OCI-LY7 (cell line): ENCODE measurements at regions not wholly inside any gene's neighbourhood (a gene's known extent, or its start where the extent isn't known, plus 50 kb on each side); places are given as distances from the start of the nearest gene placed in this dataset.

Experiments
- BruUV-seq: library from RNA; stranded (reverse); fragments of 400-500 nt; replicated peaks from 2 replicates; lab custom pipeline; 2021; lab: Mats Ljungman, UMichigan
- CTCF ChIA-PET: fragments of 300-600 bp; sonication (Branson Sonifier 250); formaldehyde crosslinking; loops from one replicate; lab custom pipeline; 2022; ENCODE audit warnings: antibody characterized with exemption; ENCODE audit not compliant: unreplicated experiment; lab: Charles Lee
- POLR2A ChIA-PET: fragments of 300-600 bp; sonication (Branson Sonifier 250); formaldehyde crosslinking; loops from one replicate; lab custom pipeline; 2022; ENCODE audit warnings: antibody characterized with exemption; lab: Charles Lee
- DNase-seq: peaks from one replicate; pipeline ENCODE4 v3.0.0-alpha.2; 2015; ENCODE audit warnings: low spot score
- H2AFZ ChIP-seq: fragments of 200-600 bp; sonication (generic), shearing (Covaris generic); 2 replicates; pipeline ENCODE4 v1.6.1; 2014; ENCODE audit warnings: mild to moderate bottlenecking, antibody characterized with exemption, low read length, moderate library complexity
- H3K27ac ChIP-seq: fragments of 200-600 bp; sonication (generic); 2 replicates; pipeline ENCODE4 v1.5.1; 2014; ENCODE audit warnings: mixed run types, low read depth, mild to moderate bottlenecking, moderate library complexity, low read length, inconsistent platforms; ENCODE audit not compliant: poor library complexity, severe bottlenecking
- H3K36me3 ChIP-seq: fragments of 200-600 bp; sonication (generic); 2 replicates; pipeline ENCODE4 v1.6.1; 2014; ENCODE audit warnings: mild to moderate bottlenecking, antibody characterized with exemption, low read length, moderate library complexity, mixed read lengths; ENCODE audit not compliant: insufficient read depth
- H3K4me1 ChIP-seq: fragments of 200-600 bp; sonication (generic); 2 replicates; pipeline ENCODE4 v1.5.1; 2014; ENCODE audit warnings: mild to moderate bottlenecking, low read length; ENCODE audit not compliant: insufficient read depth, poor library complexity, severe bottlenecking
- H3K4me2 ChIP-seq: fragments of 200-600 bp; sonication (generic); 2 replicates; pipeline ENCODE4 v1.6.1; 2014; ENCODE audit warnings: mild to moderate bottlenecking, low read length
- H3K4me3 ChIP-seq: fragments of 200-600 bp; sonication (generic); 2 replicates; pipeline ENCODE4 v1.5.1; 2014; ENCODE audit warnings: mild to moderate bottlenecking, low read depth, low read length; ENCODE audit not compliant: poor library complexity, severe bottlenecking
- H3K79me2 ChIP-seq: fragments of 200-600 bp; sonication (generic); 2 replicates; pipeline ENCODE4 v1.6.1; 2016; ENCODE audit warnings: low read depth, mild to moderate bottlenecking, low read length, moderate library complexity, mixed read lengths; ENCODE audit not compliant: insufficient read depth
- H3K9me2 ChIP-seq: fragments of 200-600 bp; sonication (generic); 2 replicates; pipeline ENCODE4 v1.6.1; 2016; ENCODE audit warnings: mild to moderate bottlenecking, low read length, mixed read lengths; ENCODE audit not compliant: insufficient read depth
- H3K9me3 ChIP-seq: fragments of 200-600 bp; sonication (generic); 2 replicates; pipeline ENCODE4 v1.6.1; 2014; ENCODE audit warnings: mild to moderate bottlenecking, mixed run types, low read length, mixed read lengths
- H4K20me1 ChIP-seq: fragments of 200-600 bp; sonication (generic); 2 replicates; pipeline ENCODE4 v1.6.1; 2014; ENCODE audit warnings: mild to moderate bottlenecking, antibody characterized with exemption, low read length, moderate library complexity, mixed read lengths; ENCODE audit not compliant: insufficient read depth
- CTCF ChIP-seq: fragments of 200-600 bp; sonication (generic); conservative IDR thresholded peaks from 2 replicates; pipeline ENCODE4 v1.5.1; 2014; ENCODE audit warnings: mild to moderate bottlenecking, antibody characterized with exemption, low read length, moderate library complexity, mixed read lengths
- EZH2phosphoT487 ChIP-seq: fragments of 200-600 bp; sonication (generic); IDR thresholded peaks from 2 replicates; pipeline ENCODE4 v1.6.1; 2018; ENCODE audit warnings: low read depth, borderline replicate concordance, mild to moderate bottlenecking, mixed run types, antibody characterized with exemption, low read length, moderate library complexity, mixed read lengths
- intact Hi-C: fragments of 100-400 bp; cut with micrococcal nuclease; formaldehyde crosslinking; loops from one replicate; pipeline ENCODE4 v1.10.0; 2022; ENCODE audit not compliant: unreplicated experiment

GRCh38 chr10:3385487-3385886 is 212.9 kb upstream of the PITRM1 start:
- intact Hi-C loops = no loop called here
- CTCF ChIA-PET = no interaction called here

GRCh38 chr10:3382092-3382491 is 209.5 kb upstream of the PITRM1 start:
- H3K27ac ChIP-seq = no peak overlapping the region
- H2AFZ ChIP-seq = no peak overlapping the region
- no peaks in the 10 kb centered on the region for H3K9me2 ChIP-seq
- POLR2A ChIA-PET = no interaction called here
- no peak for TF ChIP-seq CTCF
- no peak for TF ChIP-seq EZH2phosphoT487
- no peaks in the 10 kb centered on the region for H4K20me1 ChIP-seq
- H3K9me3 ChIP-seq = 0 out of 2 replicates have a peak, but pooled peaks cover 10% of the 10 kb centered on the region
- H3K79me2 ChIP-seq = no peaks in the 10 kb centered on the region
- H3K4me2 ChIP-seq = no peak overlapping the region
- DNase-seq = no peak
- CTCF ChIA-PET = no interaction called here
- intact Hi-C loops = no loop called here
- no peaks in the 10 kb centered on the region for H3K36me3 ChIP-seq
- no peak overlapping the region for H3K4me3 ChIP-seq
- H3K4me1 ChIP-seq = no peaks in the 10 kb centered on the region
- no TSS peak for BruUV-seq

More at GRCh38 chr10:3385487-3385886, 212.9 kb upstream of the PITRM1 start:
- no peak overlapping the region for H3K27ac ChIP-seq
- no peak overlapping the region for H3K4me2 ChIP-seq
- no peak for TF ChIP-seq CTCF
- no peak for TF ChIP-seq EZH2phosphoT487
- H3K4me1 ChIP-seq = no peaks in the 10 kb centered on the region
- BruUV-seq = no TSS peak
- H3K36me3 ChIP-seq = no peaks in the 10 kb centered on the region
- POLR2A ChIA-PET = interaction anchor here (0.9 kb wide), 1 partner anchor 27 kb away, joined by 3 read pairs; no protein-coding TSS in a partner anchor
- DNase-seq = no peak
- H3K9me2 ChIP-seq = no peaks in the 10 kb centered on the region
- H3K9me3 ChIP-seq = 0 out of 2 replicates have a peak, but pooled peaks cover 10% of the 10 kb centered on the region
- no peak overlapping the region for H3K4me3 ChIP-seq
- no peak overlapping the region for H2AFZ ChIP-seq
- H4K20me1 ChIP-seq = no peaks in the 10 kb centered on the region
- no peaks in the 10 kb centered on the region for H3K79me2 ChIP-seq

- intact Hi-C loops = no loop called here
- POLR2A ChIA-PET = interaction anchor here (0.6 kb wide), 1 partner anchor 1316 kb away, joined by 3 read pairs; no protein-coding TSS in a partner anchor
These were observed 207.9 kb upstream of the PITRM1 start for GRCh38 chr10:3380406-3381050.

More at GRCh38 chr10:3380406-3381050, 207.9 kb upstream of the PITRM1 start:
- Histone ChIP-seq H3K27ac (no peak overlapping the region), H2AFZ (no peak overlapping the region), H3K4me3 (no peak overlapping the region), H3K9me3 (0 out of 2 replicates have a peak, but pooled peaks cover 6% of the 10 kb centered on the region), H3K36me3 (no peaks in the 10 kb centered on the region), H3K9me2 (no peaks in the 10 kb centered on the region), H3K79me2 (no peaks in the 10 kb centered on the region), H4K20me1 (no peaks in the 10 kb centered on the region), H3K4me1 (no peaks in the 10 kb centered on the region), H3K4me2 (no peak overlapping the region)
- DNase-seq = no peak
- BruUV-seq = no TSS peak
- no peak for TF ChIP-seq EZH2phosphoT487
- CTCF ChIA-PET = no interaction called here
